ENCODE measurements at regions not wholly inside any gene's neighbourhood (a gene's known extent, or its start where the extent isn't known, plus 50 kb on each side); places are given as distances from the start of the nearest gene placed in this dataset.

DNA sequence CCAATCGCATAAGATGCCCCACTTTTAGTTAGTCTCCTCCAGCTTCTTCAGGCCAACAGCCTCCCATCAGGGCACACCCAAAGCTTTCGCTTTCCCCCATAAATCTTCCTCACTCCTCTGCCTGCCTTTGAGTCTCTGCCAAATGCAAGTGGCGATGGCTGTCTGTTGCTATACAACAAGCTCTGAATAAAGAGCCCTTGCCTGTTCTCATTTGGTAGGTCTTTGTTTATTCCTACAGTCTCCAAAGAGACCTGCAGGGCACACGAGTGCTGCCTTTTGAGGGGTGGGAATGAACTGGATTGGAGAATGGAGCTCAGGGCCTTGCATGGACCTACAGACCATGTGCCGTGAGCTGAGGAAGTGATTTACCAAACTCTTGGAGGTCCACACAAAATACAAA, 52.2 kb upstream of the SOD3 start:
- TF ChIP-seq, protein P1, sequence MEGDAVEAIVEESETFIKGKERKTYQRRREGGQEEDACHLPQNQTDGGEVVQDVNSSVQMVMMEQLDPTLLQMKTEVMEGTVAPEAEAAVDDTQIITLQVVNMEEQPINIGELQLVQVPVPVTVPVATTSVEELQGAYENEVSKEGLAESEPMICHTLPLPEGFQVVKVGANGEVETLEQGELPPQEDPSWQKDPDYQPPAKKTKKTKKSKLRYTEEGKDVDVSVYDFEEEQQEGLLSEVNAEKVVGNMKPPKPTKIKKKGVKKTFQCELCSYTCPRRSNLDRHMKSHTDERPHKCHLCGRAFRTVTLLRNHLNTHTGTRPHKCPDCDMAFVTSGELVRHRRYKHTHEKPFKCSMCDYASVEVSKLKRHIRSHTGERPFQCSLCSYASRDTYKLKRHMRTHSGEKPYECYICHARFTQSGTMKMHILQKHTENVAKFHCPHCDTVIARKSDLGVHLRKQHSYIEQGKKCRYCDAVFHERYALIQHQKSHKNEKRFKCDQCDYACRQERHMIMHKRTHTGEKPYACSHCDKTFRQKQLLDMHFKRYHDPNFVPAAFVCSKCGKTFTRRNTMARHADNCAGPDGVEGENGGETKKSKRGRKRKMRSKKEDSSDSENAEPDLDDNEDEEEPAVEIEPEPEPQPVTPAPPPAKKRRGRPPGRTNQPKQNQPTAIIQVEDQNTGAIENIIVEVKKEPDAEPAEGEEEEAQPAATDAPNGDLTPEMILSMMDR (IDR thresholded peaks at IDR 0.05), result no peak

DNA sequence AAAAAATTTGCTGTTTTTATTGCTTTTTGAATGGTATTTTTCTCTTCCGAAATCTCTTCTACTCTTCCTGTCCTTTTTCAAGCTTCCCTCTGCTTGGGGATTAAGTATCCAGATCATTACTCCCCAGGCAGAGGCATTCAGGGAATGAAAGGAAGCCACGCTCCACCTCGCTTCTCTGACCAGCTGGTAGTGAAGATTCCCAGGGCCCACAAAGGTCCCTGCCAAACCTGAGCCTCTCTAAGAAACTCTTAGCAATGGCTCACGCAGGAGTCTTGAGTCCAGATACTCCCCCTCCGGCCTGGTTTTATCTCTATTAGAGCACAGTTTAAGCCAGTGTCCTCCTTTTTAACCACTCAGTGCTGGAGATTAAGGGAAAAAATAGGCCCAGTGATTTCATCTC, 51.4 kb upstream of the SOD3 start:
- TF ChIP-seq, protein P1 (IDR thresholded peaks at IDR 0.05), result no peak
- H3K27ac Mint-ChIP-seq (ENCODE audit: unreplicated experiment), result no peak overlapping the region
- H3K4me3 Mint-ChIP-seq (ENCODE audit: unreplicated experiment), result no peak overlapping the region
- no peaks in the 10 kb centered on the region for H3K9me3 Mint-ChIP-seq (ENCODE audit: low read depth)
- H3K36me3 Mint-ChIP-seq (ENCODE audit: low read depth), result no peaks in the 10 kb centered on the region
- H3K27me3 Mint-ChIP-seq (ENCODE audit: low read depth), result no peaks in the 10 kb centered on the region
- peaks cover 20% of the 10 kb centered on the region for H3K4me1 Mint-ChIP-seq (ENCODE audit: low read depth)
- no peak for DNase-seq (ENCODE audit: low spot score)

More for the DNA sequence above, 52.2 kb upstream of the SOD3 start:
- H3K27me3 Mint-ChIP-seq (ENCODE audit: low read depth), result no peaks in the 10 kb centered on the region
- no peaks in the 10 kb centered on the region for H3K36me3 Mint-ChIP-seq (ENCODE audit: low read depth)
- peaks cover 20% of the 10 kb centered on the region for H3K4me1 Mint-ChIP-seq (ENCODE audit: low read depth)
- no peaks in the 10 kb centered on the region for H3K9me3 Mint-ChIP-seq (ENCODE audit: low read depth)
- no peak for DNase-seq (ENCODE audit: low spot score)
- no peak overlapping the region for H3K4me3 Mint-ChIP-seq (ENCODE audit: unreplicated experiment)
- no peak overlapping the region for H3K27ac Mint-ChIP-seq (ENCODE audit: unreplicated experiment)

DNA sequence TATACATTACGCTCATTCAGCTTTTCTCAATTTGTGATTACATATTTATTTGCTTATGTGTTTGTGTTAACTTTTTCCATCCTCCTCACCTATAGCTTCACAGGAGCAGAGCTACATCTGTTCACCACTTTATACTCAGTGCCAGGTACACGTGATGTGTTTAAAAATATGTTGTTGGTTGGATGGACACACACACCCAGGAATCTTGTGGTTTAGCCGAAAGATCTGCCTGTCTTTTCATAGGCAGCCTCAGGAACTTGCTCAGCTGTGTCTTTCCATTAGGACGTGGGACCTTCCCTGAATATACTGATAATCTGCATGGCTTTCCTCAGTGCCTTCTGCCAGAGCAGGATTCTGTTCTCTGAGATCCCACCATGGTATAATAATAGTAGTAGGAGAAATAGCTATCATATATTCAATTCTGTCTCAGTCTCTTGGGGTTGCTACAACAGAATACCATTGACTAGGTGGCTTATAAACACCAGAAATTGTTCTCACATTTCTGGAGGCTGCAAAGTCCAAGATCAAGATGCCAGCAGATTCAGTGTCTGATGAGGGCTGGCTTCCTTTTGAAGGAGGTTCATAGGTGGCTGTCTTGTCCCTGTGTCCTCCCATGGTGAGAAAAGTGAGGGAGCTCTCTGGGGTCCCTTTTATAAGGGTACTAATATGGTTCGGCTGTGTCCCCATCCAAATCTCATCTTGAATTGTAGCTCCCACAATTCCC, 50.0 kb upstream of the SOD3 start:
- no peaks in the 10 kb centered on the region for H3K36me3 Mint-ChIP-seq (ENCODE audit: low read depth)
- no peaks in the 10 kb centered on the region for H3K27me3 Mint-ChIP-seq (ENCODE audit: low read depth)
- no peak for DNase-seq (ENCODE audit: low spot score)
- H3K4me3 Mint-ChIP-seq (ENCODE audit: unreplicated experiment), result no peak overlapping the region
- peaks cover 20% of the 10 kb centered on the region for H3K4me1 Mint-ChIP-seq (ENCODE audit: low read depth)
- TF ChIP-seq, protein P1 (IDR thresholded peaks at IDR 0.05), result no peak
- H3K27ac Mint-ChIP-seq (ENCODE audit: unreplicated experiment), result no peak overlapping the region
- H3K9me3 Mint-ChIP-seq (ENCODE audit: low read depth), result no peaks in the 10 kb centered on the region

All from chondrocyte (in vitro differentiated cells).